PC-3 (cell line): ENCODE measurements at regions not wholly inside any gene's neighbourhood (a gene's known extent, or its start where the extent isn't known, plus 50 kb on each side); places are given as distances from the start of the nearest gene placed in this dataset.

ENCODE experiments used
- CTCF ChIP-seq: fragments of 300-600 bp; sonication (generic); conservative IDR thresholded peaks from 2 replicates; pipeline ENCODE4 v1.5.1; 2017; ENCODE audit warnings: antibody characterized with exemption, low read depth, mild to moderate bottlenecking, low read length
- EZH2 ChIP-seq: fragments of 300-600 bp; sonication (generic); IDR thresholded peaks from one replicate; pipeline ENCODE4 v1.6.1; 2017; ENCODE audit warnings: antibody characterized with exemption, mild to moderate bottlenecking, low read length; ENCODE audit not compliant: unreplicated experiment
- EZH2phosphoT487 ChIP-seq: fragments of 300-600 bp; sonication (generic); IDR thresholded peaks from 2 replicates; pipeline ENCODE4 v1.6.1; 2018; ENCODE audit warnings: mild to moderate bottlenecking, antibody characterized with exemption, low read length, borderline replicate concordance

DNA sequence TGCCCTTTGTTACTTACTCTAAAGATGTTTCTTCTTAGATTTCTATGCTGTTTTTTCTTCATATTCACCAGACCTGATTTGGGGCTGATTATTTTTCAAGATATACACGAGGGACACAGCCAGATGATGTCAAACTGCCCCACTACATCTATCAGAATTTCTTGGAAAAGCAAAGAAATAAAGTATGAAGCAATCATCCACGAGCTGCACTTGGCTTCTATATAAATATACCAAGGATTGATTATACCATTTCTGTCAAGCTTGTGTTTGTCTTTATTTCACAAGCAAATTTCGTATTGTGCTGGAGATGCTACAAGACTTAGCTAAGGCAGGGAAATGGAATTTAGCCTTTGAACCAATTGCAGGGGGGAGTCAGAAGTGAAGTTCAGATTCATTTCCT, 715.1 kb upstream of the NR2F2 start:
- TF ChIP-seq CTCF (no peak), EZH2phosphoT487 (no peak), EZH2 (no peak)
